ENCODE measurements at regions not wholly inside any gene's neighbourhood (a gene's known extent, or its start where the extent isn't known, plus 50 kb on each side); places are given as distances from the start of the nearest gene placed in this dataset.

GRCh38 chr5:61619777-61620518 is 287.9 kb downstream of the ZSWIM6 start:
- no peak overlapping the region for H3K4me3 ChIP-seq (ENCODE audit: low read depth, low read length)
- TF ChIP-seq CTCF (IDR thresholded peaks at IDR 0.05; ENCODE audit: insufficient read depth, low read length, missing control alignments): no peak
- ChIA-PET CTCF (interaction anchor here (1.4 kb wide), 1 partner anchor 20 kb away, joined by 3 read pairs; no protein-coding TSS in a partner anchor), POLR2A (no interaction called here)
- DNase-seq (ENCODE audit: low read depth, low spot score): no peak

GRCh38 chr5:61620699-61621182 is 288.7 kb downstream of the ZSWIM6 start:
- ChIA-PET POLR2A (no interaction called here), CTCF (interaction anchor here (1.4 kb wide), 1 partner anchor 19 kb away, joined by 3 read pairs; no protein-coding TSS in a partner anchor)
- no peak for TF ChIP-seq CTCF (IDR thresholded peaks at IDR 0.05; ENCODE audit: insufficient read depth, low read length, missing control alignments)
- no peak for DNase-seq (ENCODE audit: low read depth, low spot score)
- H3K4me3 ChIP-seq (ENCODE audit: low read depth, low read length): no peak overlapping the region

GRCh38 chr5:61621202-61621650 is 289.2 kb downstream of the ZSWIM6 start:
- H3K4me3 ChIP-seq (ENCODE audit: low read depth, low read length): no peak overlapping the region
- ChIA-PET POLR2A (no interaction called here), CTCF (interaction anchor here (1.1 to 1.4 kb wide), 2 partner anchors 17 to 19 kb away, joined by 3 read pairs; no protein-coding TSS in a partner anchor)
- TF ChIP-seq CTCF (IDR thresholded peaks at IDR 0.05; ENCODE audit: insufficient read depth, low read length, missing control alignments): no peak
- DNase-seq (ENCODE audit: low read depth, low spot score): no peak

DNA sequence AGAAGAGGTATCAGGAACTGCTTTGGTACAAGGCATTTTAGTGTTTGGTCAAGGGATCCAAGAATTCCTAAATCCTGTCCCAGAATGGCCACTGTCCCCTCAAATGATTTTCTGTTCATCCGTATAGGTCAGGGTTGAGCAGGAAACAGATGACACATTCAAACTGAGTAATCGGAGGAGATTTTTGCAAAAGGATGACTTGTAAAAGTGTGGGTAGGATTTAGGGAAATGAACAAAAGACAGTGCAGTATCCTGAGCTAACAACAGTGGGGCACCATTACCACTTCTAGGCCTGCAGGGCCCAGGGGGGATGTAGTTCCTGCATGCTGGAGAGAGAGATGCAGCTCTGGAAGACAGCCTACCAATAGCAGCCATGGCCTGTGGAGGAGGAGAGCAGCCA is 290.1 kb downstream of the ZSWIM6 start:
- CTCF ChIA-PET: interaction anchor here (1.1 kb wide), 1 partner anchor 18 kb away, joined by 3 read pairs; no protein-coding TSS in a partner anchor
- TF ChIP-seq CTCF (IDR thresholded peaks at IDR 0.05; ENCODE audit: insufficient read depth, low read length, missing control alignments): no peak
- DNase-seq (ENCODE audit: low read depth, low spot score): no peak
- POLR2A ChIA-PET: no interaction called here
- H3K4me3 ChIP-seq (ENCODE audit: low read depth, low read length): no peak overlapping the region

DNA sequence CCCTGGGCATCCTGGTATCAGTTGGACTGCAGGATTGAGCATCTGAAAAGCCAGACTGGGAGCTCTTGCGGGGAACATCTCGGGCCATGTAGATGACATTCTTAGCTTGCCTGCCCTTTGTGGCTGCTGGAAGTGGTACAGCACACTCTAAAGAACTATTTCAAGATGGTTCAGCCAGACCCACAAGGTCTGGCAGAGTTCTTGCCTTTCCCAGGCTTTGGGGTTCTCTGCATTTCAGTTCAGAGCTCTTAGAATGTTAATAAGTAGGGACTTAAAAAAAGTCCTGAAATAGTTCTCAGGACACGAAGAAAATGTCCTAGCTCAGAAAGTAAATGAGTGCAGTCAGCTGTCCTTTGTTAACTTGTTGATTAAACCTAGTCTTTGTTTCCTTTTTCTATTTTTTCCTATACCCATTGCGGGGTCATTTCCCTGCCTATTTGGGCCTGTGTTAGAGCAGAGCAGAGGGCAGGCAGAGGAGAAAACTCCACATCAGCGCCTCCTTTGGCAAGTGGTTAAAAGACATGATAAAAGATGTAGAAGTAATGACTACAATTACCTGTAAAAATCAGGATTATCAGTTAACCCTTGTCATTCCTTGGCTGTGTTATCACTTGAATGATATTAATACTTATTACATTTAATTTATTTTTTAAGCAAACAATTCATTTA is 291.5 kb downstream of the ZSWIM6 start:
- ChIA-PET POLR2A (no interaction called here), CTCF (interaction anchor here (1.0 to 1.7 kb wide), 3 partner anchors 20 to 86 kb away, joined by 3 to 4 read pairs (median 4); no protein-coding TSS in a partner anchor)
- no peak for DNase-seq (ENCODE audit: low read depth, low spot score)

More for the DNA sequence above, 291.5 kb downstream of the ZSWIM6 start:
- TF ChIP-seq CTCF (IDR thresholded peaks at IDR 0.05; ENCODE audit: insufficient read depth, low read length, missing control alignments): no peak
- no peak overlapping the region for H3K4me3 ChIP-seq (ENCODE audit: low read depth, low read length)
